Spleen (tissue), 11 donors: ENCODE measurements at regions not wholly inside any gene's neighbourhood (a gene's known extent, or its start where the extent isn't known, plus 50 kb on each side); places are given as distances from the start of the nearest gene placed in this dataset.
"Not testable (repeated sequence)": the region's sequence is repeated elsewhere in the genome, so short reads cannot be mapped to it uniquely, and the experiment has no call there.

Experiments
- DNase-seq: peaks from one replicate; pipeline ENCODE4 v3.0.0-alpha.2; 2020
- H3K27ac ChIP-seq, 8 donors: fragments of 200-600 bp; sonication (generic) in 7 of 8; 1 replicate in 4 of 8; 2 replicates in 4 of 8; pipeline versions ENCODE4 v1.5.0 to v1.8.0; 2016 to 2021; ENCODE audit warnings: inconsistent platforms in 4 of 8, mild to moderate bottlenecking in 4 of 8, moderate library complexity in 1 of 8
- H3K27me3 ChIP-seq, 7 donors: fragments of 200-600 bp; sonication (generic) in 6 of 7; replicated peaks in 1 of 7; 1 replicate in 4 of 7; 2 replicates in 3 of 7; pipeline versions ENCODE4 v1.5.0 to v1.8.0; 2016 to 2021; ENCODE audit warnings: inconsistent platforms in 3 of 7, mild to moderate bottlenecking in 1 of 7
- H3K36me3 ChIP-seq, 6 donors: fragments of 200-600 bp; sonication (generic) in 5 of 6; 1 replicate in 4 of 6; 2 replicates in 2 of 6; pipeline versions ENCODE4 v1.5.0 to v1.8.0; 2016 to 2021; ENCODE audit warnings: inconsistent platforms in 2 of 6
- H3K4me1 ChIP-seq, 6 donors: fragments of 200-600 bp; sonication (generic) in 5 of 6; 1 replicate in 3 of 6; 2 replicates in 3 of 6; pipeline versions ENCODE4 v1.5.0 to v1.8.0; 2016 to 2021; ENCODE audit warnings: inconsistent platforms in 3 of 6
- H3K4me3 ChIP-seq, 8 donors: fragments of 200-600 bp; sonication (generic) in 7 of 8; 1 replicate in 4 of 8; 2 replicates in 4 of 8; pipeline versions ENCODE4 v1.5.0 to v1.8.0; 2016 to 2021; ENCODE audit warnings: inconsistent platforms in 4 of 8, mild to moderate bottlenecking in 4 of 8, moderate library complexity in 2 of 8
- H3K9me3 ChIP-seq, 8 donors: fragments of 200-600 bp; sonication (generic) in 7 of 8; 1 replicate in 4 of 8; 2 replicates in 4 of 8; pipeline versions ENCODE4 v1.5.0 to v1.8.0; 2016 to 2021; ENCODE audit warnings: inconsistent platforms in 4 of 8
- CTCF ChIP-seq, 11 experiments: fragments of 200-600 bp in 7 of 11; fragments of 450-650 bp in 4 of 11; sonication (generic) in 4 of 11; IDR thresholded peaks in 8 of 11; conservative IDR thresholded peaks in 3 of 11; 1 replicate in 7 of 11; 2 replicates in 4 of 11; pipeline versions ENCODE4 v1.4.0 to v1.8.0; 2016 to 2021; ENCODE audit warnings: antibody characterized with exemption in 11 of 11, inconsistent platforms in 4 of 11, mild to moderate bottlenecking in 1 of 11
- POLR2A ChIP-seq, 3 donors: fragments of 450-650 bp; IDR thresholded peaks; one replicate each; pipeline ENCODE4 v1.5.1; 2017; ENCODE audit warnings: antibody characterized with exemption in 3 of 3, mild to moderate bottlenecking in 1 of 3
- POLR2AphosphoS5 ChIP-seq, 3 donors: sonication (generic); formaldehyde crosslinking; IDR thresholded peaks; one replicate each; pipeline ENCODE4 v1.5.1; 2017; ENCODE audit warnings: antibody characterized with exemption in 3 of 3
- WGBS, 5 donors: extraction: QIAGEN DNeasy Blood & Tissue Kit in 3 of 5; methylation state at CpG; one replicate each; pipeline versions ENCODE4 v1.1.5 to v1.1.7; 2013 to 2018; 5-methylcytosine and 5-hydroxymethylcytosine counted together
- intact Hi-C: fragments of 100-400 bp; cut with DNase I; formaldehyde crosslinking; loops from one replicate; pipeline ENCODE4 v1.15.0; 2023; ENCODE audit warnings: low total_unique reads
- donor health status: healthy with polysubstance abuse.
- donor health status: DM: no; HTN: no; CAD: no; lungs with moderate emphysema.
- donor health status: DM: no; HTN: no; CAD: no.
- donor health status: Bipolar disorder and iron deficiency.
- donor health status: healthy.
- donor health status: DM: no; HTN: no; CAD: no.
- donor health status: DM: yes; HTN: yes; CAD: no.

GRCh38 chr12:19819231-19819630 is 379.9 kb downstream of the AEBP2 start:
- DNase-seq, result no peak
- Histone ChIP-seq H3K9me3 (peaks cover 0 to 8% (median 0%) of the 10 kb centered on the region in 8 donors), H3K4me1 (no peaks in the 10 kb centered on the region), H3K36me3 (no peaks in the 10 kb centered on the region), H3K4me3 (no peak overlapping the region), H3K27ac (no peak overlapping the region), H3K27me3 (no peaks in the 10 kb centered on the region)
- WGBS, 5 donors, result 72 to 89% (median 81%) methylated on average over 4 of the region's 4 CpGs
- intact Hi-C loops, result no loop called here
- TF ChIP-seq POLR2A (IDR thresholded peaks at IDR 0.05), result no peak
- TF ChIP-seq POLR2AphosphoS5 (IDR thresholded peaks at IDR 0.05), result no peak
- TF ChIP-seq CTCF (IDR thresholded peaks at IDR 0.05 in 8 of 11, conservative IDR thresholded peaks at IDR 0.05 in 3 of 11), result no peak

GRCh38 chr12:19822476-19822875 is 383.2 kb downstream of the AEBP2 start:
- H3K36me3 ChIP-seq, result no peaks in the 10 kb centered on the region
- intact Hi-C loops, result no loop called here
- H3K4me1 ChIP-seq, result no peaks in the 10 kb centered on the region
- no peak for TF ChIP-seq POLR2AphosphoS5 (IDR thresholded peaks at IDR 0.05)
- TF ChIP-seq CTCF (IDR thresholded peaks at IDR 0.05 in 8 of 11, conservative IDR thresholded peaks at IDR 0.05 in 3 of 11), result no peak
- no peak for TF ChIP-seq POLR2A (IDR thresholded peaks at IDR 0.05)
- peaks cover 0 to 18% (median 8%) of the 10 kb centered on the region in 8 donors for H3K9me3 ChIP-seq
- H3K4me3 ChIP-seq, result no peak overlapping the region
- H3K27ac ChIP-seq, result no peak overlapping the region
- H3K27me3 ChIP-seq, result no peaks in the 10 kb centered on the region
- WGBS, 5 donors, result 75 to 90% (median 85%) methylated on average over 4 of the region's 4 CpGs
- DNase-seq, result no peak

- WGBS, 5 donors, result 78 to 92% (median 85%) methylated on average over 6 of the region's 6 CpGs
Observed at GRCh38 chr12:19823326-19823725, 384.0 kb downstream of the AEBP2 start.

GRCh38 chr12:19826980-19827550 is 387.8 kb downstream of the AEBP2 start:
- peak; percentile 71 for DNase-seq
- Histone ChIP-seq H3K27me3 (no peaks in the 10 kb centered on the region), H3K36me3 (no peaks in the 10 kb centered on the region), H3K4me3 (no peak overlapping the region), H3K27ac (no peak overlapping the region), H3K4me1 (no peaks in the 10 kb centered on the region), H3K9me3 (peaks cover 0 to 27% (median 17%) of the 10 kb centered on the region in 8 donors)
- intact Hi-C loops, result no loop called here
- 67 to 97% (median 91%) methylated on average over 4 to 13 of the region's 13 CpGs for WGBS, 5 donors
- TF ChIP-seq POLR2AphosphoS5 (IDR thresholded peaks at IDR 0.05), result no peak
- no peak for TF ChIP-seq POLR2A (IDR thresholded peaks at IDR 0.05)
- no peak for TF ChIP-seq CTCF (IDR thresholded peaks at IDR 0.05 in 8 of 11, conservative IDR thresholded peaks at IDR 0.05 in 3 of 11)

More at GRCh38 chr12:19823326-19823725, 384.0 kb downstream of the AEBP2 start:
- DNase-seq, H3K27ac ChIP-seq, H3K4me3 ChIP-seq, H3K27me3 ChIP-seq, intact Hi-C loops, H3K36me3 ChIP-seq, H3K4me1 ChIP-seq: not testable (repeated sequence)
- H3K9me3 ChIP-seq, result peaks cover 0 to 26% (median 16%) of the 10 kb centered on the region in 8 donors
